OCI-LY7 (cell line): ENCODE measurements at regions not wholly inside any gene's neighbourhood (a gene's known extent, or its start where the extent isn't known, plus 50 kb on each side); places are given as distances from the start of the nearest gene placed in this dataset.

ENCODE experiments used
- BruUV-seq: library from RNA; stranded (reverse); fragments of 400-500 nt; replicated peaks from 2 replicates; lab custom pipeline; 2021; lab: Mats Ljungman, UMichigan
- CTCF ChIA-PET: fragments of 300-600 bp; sonication (Branson Sonifier 250); formaldehyde crosslinking; loops from one replicate; lab custom pipeline; 2022; ENCODE audit warnings: antibody characterized with exemption; ENCODE audit not compliant: unreplicated experiment; lab: Charles Lee
- POLR2A ChIA-PET: fragments of 300-600 bp; sonication (Branson Sonifier 250); formaldehyde crosslinking; loops from one replicate; lab custom pipeline; 2022; ENCODE audit warnings: antibody characterized with exemption; lab: Charles Lee
- DNase-seq: peaks from one replicate; pipeline ENCODE4 v3.0.0-alpha.2; 2015; ENCODE audit warnings: low spot score
- H2AFZ ChIP-seq: fragments of 200-600 bp; sonication (generic), shearing (Covaris generic); 2 replicates; pipeline ENCODE4 v1.6.1; 2014; ENCODE audit warnings: mild to moderate bottlenecking, antibody characterized with exemption, low read length, moderate library complexity
- H3K27ac ChIP-seq: fragments of 200-600 bp; sonication (generic); 2 replicates; pipeline ENCODE4 v1.5.1; 2014; ENCODE audit warnings: mixed run types, low read depth, mild to moderate bottlenecking, moderate library complexity, low read length, inconsistent platforms; ENCODE audit not compliant: poor library complexity, severe bottlenecking
- H3K36me3 ChIP-seq: fragments of 200-600 bp; sonication (generic); 2 replicates; pipeline ENCODE4 v1.6.1; 2014; ENCODE audit warnings: mild to moderate bottlenecking, antibody characterized with exemption, low read length, moderate library complexity, mixed read lengths; ENCODE audit not compliant: insufficient read depth
- H3K4me1 ChIP-seq: fragments of 200-600 bp; sonication (generic); 2 replicates; pipeline ENCODE4 v1.5.1; 2014; ENCODE audit warnings: mild to moderate bottlenecking, low read length; ENCODE audit not compliant: insufficient read depth, poor library complexity, severe bottlenecking
- H3K4me2 ChIP-seq: fragments of 200-600 bp; sonication (generic); 2 replicates; pipeline ENCODE4 v1.6.1; 2014; ENCODE audit warnings: mild to moderate bottlenecking, low read length
- H3K4me3 ChIP-seq: fragments of 200-600 bp; sonication (generic); 2 replicates; pipeline ENCODE4 v1.5.1; 2014; ENCODE audit warnings: mild to moderate bottlenecking, low read depth, low read length; ENCODE audit not compliant: poor library complexity, severe bottlenecking
- H3K79me2 ChIP-seq: fragments of 200-600 bp; sonication (generic); 2 replicates; pipeline ENCODE4 v1.6.1; 2016; ENCODE audit warnings: low read depth, mild to moderate bottlenecking, low read length, moderate library complexity, mixed read lengths; ENCODE audit not compliant: insufficient read depth
- H3K9me2 ChIP-seq: fragments of 200-600 bp; sonication (generic); 2 replicates; pipeline ENCODE4 v1.6.1; 2016; ENCODE audit warnings: mild to moderate bottlenecking, low read length, mixed read lengths; ENCODE audit not compliant: insufficient read depth
- H3K9me3 ChIP-seq: fragments of 200-600 bp; sonication (generic); 2 replicates; pipeline ENCODE4 v1.6.1; 2014; ENCODE audit warnings: mild to moderate bottlenecking, mixed run types, low read length, mixed read lengths
- H4K20me1 ChIP-seq: fragments of 200-600 bp; sonication (generic); 2 replicates; pipeline ENCODE4 v1.6.1; 2014; ENCODE audit warnings: mild to moderate bottlenecking, antibody characterized with exemption, low read length, moderate library complexity, mixed read lengths; ENCODE audit not compliant: insufficient read depth
- CTCF ChIP-seq: fragments of 200-600 bp; sonication (generic); conservative IDR thresholded peaks from 2 replicates; pipeline ENCODE4 v1.5.1; 2014; ENCODE audit warnings: mild to moderate bottlenecking, antibody characterized with exemption, low read length, moderate library complexity, mixed read lengths
- EZH2phosphoT487 ChIP-seq: fragments of 200-600 bp; sonication (generic); IDR thresholded peaks from 2 replicates; pipeline ENCODE4 v1.6.1; 2018; ENCODE audit warnings: low read depth, borderline replicate concordance, mild to moderate bottlenecking, mixed run types, antibody characterized with exemption, low read length, moderate library complexity, mixed read lengths
- intact Hi-C: fragments of 100-400 bp; cut with micrococcal nuclease; formaldehyde crosslinking; loops from one replicate; pipeline ENCODE4 v1.10.0; 2022; ENCODE audit not compliant: unreplicated experiment

DNA sequence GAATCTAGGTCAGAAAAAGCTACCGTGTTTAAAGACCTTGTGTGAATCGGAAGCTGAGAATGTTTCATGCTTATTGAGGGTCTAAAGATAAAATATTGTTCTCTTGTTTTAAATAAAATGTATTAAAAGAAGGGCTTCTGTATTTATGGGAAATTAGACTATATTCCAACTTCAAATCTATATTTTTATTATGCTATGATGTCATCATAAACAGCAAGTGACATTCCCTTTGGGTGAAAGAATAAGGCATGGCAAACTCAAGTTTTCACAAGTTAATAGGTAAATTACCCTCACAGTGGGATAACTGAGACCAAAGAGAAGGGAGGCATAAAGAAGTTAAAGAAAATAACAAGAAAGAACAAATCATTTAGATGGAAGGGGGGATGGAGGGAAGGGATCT lies 333.8 kb upstream of the NR5A2 start:
- TF ChIP-seq CTCF, result no peak
- TF ChIP-seq EZH2phosphoT487, result no peak
- Histone ChIP-seq H3K4me3 (no peak overlapping the region), H2AFZ (no peak overlapping the region), H4K20me1 (no peaks in the 10 kb centered on the region), H3K9me3 (no peaks in the 10 kb centered on the region), H3K4me2 (no peak overlapping the region), H3K27ac (no peak overlapping the region), H3K4me1 (no peaks in the 10 kb centered on the region), H3K79me2 (no peaks in the 10 kb centered on the region), H3K9me2 (no peaks in the 10 kb centered on the region), H3K36me3 (no peaks in the 10 kb centered on the region)
- POLR2A ChIA-PET, result no interaction called here
- BruUV-seq, result no TSS peak
- intact Hi-C loops, result no loop called here
- CTCF ChIA-PET, result no interaction called here
- DNase-seq, result no peak

DNA sequence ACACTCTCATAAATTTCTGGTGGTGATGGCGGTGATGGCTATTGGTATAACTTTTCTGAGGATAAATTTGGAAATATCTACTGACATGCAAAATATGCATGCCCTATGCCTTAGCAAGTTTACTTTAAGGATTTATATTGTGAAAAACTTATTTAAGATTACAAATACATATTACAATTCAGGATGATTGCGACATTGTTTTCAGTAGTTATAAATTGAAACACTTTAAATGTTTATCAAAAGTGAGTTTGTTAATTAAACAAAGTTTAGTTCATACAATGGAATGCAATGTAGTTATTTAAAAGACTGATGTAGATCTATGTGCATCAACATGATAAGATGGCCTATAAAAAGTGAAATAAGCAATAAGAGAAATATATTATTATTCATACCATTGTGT lies 331.3 kb upstream of the NR5A2 start:
- Histone ChIP-seq H3K4me2 (no peak overlapping the region), H3K9me2 (no peaks in the 10 kb centered on the region), H2AFZ (no peak overlapping the region), H3K4me3 (no peak overlapping the region), H3K79me2 (no peaks in the 10 kb centered on the region), H3K27ac (no peak overlapping the region), H4K20me1 (no peaks in the 10 kb centered on the region), H3K9me3 (no peaks in the 10 kb centered on the region), H3K36me3 (no peaks in the 10 kb centered on the region), H3K4me1 (no peaks in the 10 kb centered on the region)
- DNase-seq, result no peak
- BruUV-seq, result no TSS peak
- CTCF ChIA-PET, result no interaction called here
- TF ChIP-seq CTCF, result no peak
- no peak for TF ChIP-seq EZH2phosphoT487
- POLR2A ChIA-PET, result interaction anchor here (0.8 kb wide), 1 partner anchor 331 kb away, joined by 5 read pairs; no protein-coding TSS in a partner anchor
- intact Hi-C loops, result no loop called here

DNA sequence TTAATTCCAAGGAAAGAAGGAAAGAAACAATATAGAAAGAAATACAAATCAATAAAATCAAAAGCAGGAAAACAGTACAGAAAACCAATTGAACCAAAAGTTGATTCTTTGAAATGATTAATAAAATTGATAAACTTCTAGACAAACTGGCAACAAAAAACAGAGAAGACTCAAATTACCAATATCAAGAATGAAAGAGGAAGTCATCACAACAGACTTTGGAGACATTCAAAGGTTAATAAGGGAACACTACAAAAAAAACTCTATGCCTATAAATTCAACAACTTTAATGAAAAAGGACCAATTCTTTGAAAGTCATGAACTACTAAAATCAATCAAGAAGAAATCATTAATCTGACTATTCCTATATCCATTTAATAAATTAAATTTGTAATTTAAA lies 329.3 kb upstream of the NR5A2 start:
- TF ChIP-seq CTCF (no peak), EZH2phosphoT487 (no peak)
- CTCF ChIA-PET, result no interaction called here
- POLR2A ChIA-PET, result no interaction called here

More for the DNA sequence above, 329.3 kb upstream of the NR5A2 start:
- Histone ChIP-seq H3K4me2 (no peak overlapping the region), H2AFZ (no peak overlapping the region), H3K9me3 (no peaks in the 10 kb centered on the region), H3K36me3 (no peaks in the 10 kb centered on the region), H3K4me1 (no peaks in the 10 kb centered on the region), H3K79me2 (no peaks in the 10 kb centered on the region), H3K27ac (no peak overlapping the region), H4K20me1 (no peaks in the 10 kb centered on the region), H3K9me2 (no peaks in the 10 kb centered on the region), H3K4me3 (no peak overlapping the region)
- intact Hi-C loops, result no loop called here
- no TSS peak for BruUV-seq
- no peak for DNase-seq
